ENCODE measurements at regions not wholly inside any gene's neighbourhood (a gene's known extent, or its start where the extent isn't known, plus 50 kb on each side); places are given as distances from the start of the nearest gene placed in this dataset.

- in situ Hi-C loops (cut with HindIII; ENCODE audit: low pct_ligation_motif_present, low pct_unique_long_range_greater_than_20kb, low sequenced_read_pairs), result no loop called here
- no peak for DNase-seq
Observed at GRCh38 chr2:21407851-21408250, 284.1 kb downstream of the TDRD15 start.

DNA sequence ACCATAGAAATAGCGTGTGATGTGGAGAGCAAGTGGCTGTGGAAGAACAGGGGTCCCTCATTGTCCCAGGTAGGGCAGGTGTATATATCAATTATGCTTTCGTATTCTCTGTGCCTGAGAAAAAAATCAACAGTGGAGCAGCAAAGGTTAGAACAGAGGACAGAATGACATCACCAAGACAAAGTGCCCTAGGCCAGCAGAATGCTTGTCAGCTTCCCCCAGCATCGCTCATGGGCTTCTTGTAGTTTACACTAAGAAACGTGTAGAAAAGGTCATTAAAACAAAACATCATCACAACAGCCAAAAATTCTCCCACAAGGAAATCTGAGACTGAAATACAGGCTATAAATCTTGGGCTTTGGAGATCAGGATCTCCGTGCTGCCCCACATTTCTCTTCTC is 288.0 kb downstream of the TDRD15 start:
- in situ Hi-C loops (cut with HindIII; ENCODE audit: low pct_ligation_motif_present, low pct_unique_long_range_greater_than_20kb, low sequenced_read_pairs), result no loop called here
- DNase-seq, result no peak

GRCh38 chr2:21412944-21413443 is 289.2 kb downstream of the TDRD15 start:
- in situ Hi-C loops (cut with HindIII; ENCODE audit: low pct_ligation_motif_present, low pct_unique_long_range_greater_than_20kb, low sequenced_read_pairs), result no loop called here
- DNase-seq, result no peak

- DNase-seq, result peak; percentile 23
- in situ Hi-C loops (cut with HindIII; ENCODE audit: low pct_ligation_motif_present, low pct_unique_long_range_greater_than_20kb, low sequenced_read_pairs), result no loop called here
Observed at GRCh38 chr2:21415234-21415633, 291.5 kb downstream of the TDRD15 start.

- DNase-seq, result no peak
- in situ Hi-C loops (cut with HindIII; ENCODE audit: low pct_ligation_motif_present, low pct_unique_long_range_greater_than_20kb, low sequenced_read_pairs), result no loop called here
Observed at GRCh38 chr2:21416226-21416625, 292.5 kb downstream of the TDRD15 start.

DNA sequence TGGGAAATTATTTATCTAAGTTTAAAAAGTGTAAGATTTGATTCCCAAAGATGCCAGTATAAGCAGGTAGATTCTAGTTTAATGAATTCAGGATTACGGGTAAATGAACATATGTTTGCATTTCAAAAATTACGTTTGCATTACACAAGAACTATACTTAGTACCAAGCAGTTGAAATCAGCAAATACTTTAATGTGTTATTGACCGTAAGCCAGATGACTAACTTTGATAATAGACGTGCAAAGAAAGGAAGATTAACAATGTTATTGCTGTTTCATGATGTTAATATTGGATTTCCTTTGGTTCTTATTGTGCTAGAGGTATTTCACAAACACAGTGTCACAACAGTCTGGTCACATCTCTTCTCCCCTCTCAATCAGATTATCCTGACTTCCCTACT is 294.7 kb downstream of the TDRD15 start:
- DNase-seq, result no peak
- in situ Hi-C loops (cut with HindIII; ENCODE audit: low pct_ligation_motif_present, low pct_unique_long_range_greater_than_20kb, low sequenced_read_pairs), result no loop called here

GRCh38 chr2:21420553-21421335 is 297.0 kb downstream of the TDRD15 start:
- in situ Hi-C loops (cut with HindIII; ENCODE audit: low pct_ligation_motif_present, low pct_unique_long_range_greater_than_20kb, low sequenced_read_pairs), result no loop called here
- DNase-seq, result no peak

DNA sequence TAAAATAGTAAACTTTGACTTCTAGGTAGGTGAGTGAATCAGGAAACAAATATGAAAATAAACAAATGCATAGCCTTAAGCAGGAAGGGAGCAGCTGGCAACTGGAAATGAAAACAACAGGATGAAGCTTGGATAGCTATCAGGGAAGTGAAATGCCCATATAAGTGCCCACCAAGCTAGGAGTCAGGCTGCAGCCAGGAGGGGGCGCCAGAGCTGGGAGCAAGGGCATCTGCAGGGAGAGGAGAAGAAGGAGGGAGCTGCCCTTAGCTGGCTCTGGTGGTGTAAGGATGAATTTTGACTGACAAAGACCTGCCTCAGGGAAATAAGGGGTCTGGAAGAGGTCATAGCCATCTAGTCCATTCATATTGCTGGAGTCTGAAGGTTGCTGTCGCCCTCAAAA is 298.3 kb downstream of the TDRD15 start:
- in situ Hi-C loops (cut with HindIII; ENCODE audit: low pct_ligation_motif_present, low pct_unique_long_range_greater_than_20kb, low sequenced_read_pairs), result no loop called here
- peak; percentile 63 for DNase-seq

GRCh38 chr2:21422724-21423522 is 299.2 kb downstream of the TDRD15 start:
- no peak for DNase-seq
- in situ Hi-C loops (cut with HindIII; ENCODE audit: low pct_ligation_motif_present, low pct_unique_long_range_greater_than_20kb, low sequenced_read_pairs), result no loop called here

DNA sequence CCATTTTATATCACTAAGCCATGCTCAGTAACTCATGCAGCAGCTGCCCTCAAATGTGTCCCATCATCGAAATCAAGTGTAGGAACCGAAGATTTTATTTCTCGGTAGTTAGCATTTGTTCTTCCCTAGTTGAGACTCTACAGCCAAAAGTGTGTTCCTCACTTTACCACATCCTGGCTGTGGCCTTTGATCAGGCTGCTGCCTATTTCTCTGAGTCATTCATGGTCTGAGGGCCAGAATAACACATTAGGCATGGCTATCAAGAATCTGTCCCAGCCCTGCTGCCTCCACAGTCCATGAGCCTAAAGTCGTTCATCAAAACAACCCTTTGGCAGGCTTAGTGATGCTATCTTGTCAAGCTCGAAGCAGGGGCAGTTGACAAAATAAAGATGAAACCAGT is 300.1 kb downstream of the TDRD15 start:
- DNase-seq, result no peak
- in situ Hi-C loops (cut with HindIII; ENCODE audit: low pct_ligation_motif_present, low pct_unique_long_range_greater_than_20kb, low sequenced_read_pairs), result no loop called here

GRCh38 chr2:21424375-21424774 is 300.6 kb downstream of the TDRD15 start:
- in situ Hi-C loops (cut with HindIII; ENCODE audit: low pct_ligation_motif_present, low pct_unique_long_range_greater_than_20kb, low sequenced_read_pairs), result no loop called here
- no peak for DNase-seq

DNA sequence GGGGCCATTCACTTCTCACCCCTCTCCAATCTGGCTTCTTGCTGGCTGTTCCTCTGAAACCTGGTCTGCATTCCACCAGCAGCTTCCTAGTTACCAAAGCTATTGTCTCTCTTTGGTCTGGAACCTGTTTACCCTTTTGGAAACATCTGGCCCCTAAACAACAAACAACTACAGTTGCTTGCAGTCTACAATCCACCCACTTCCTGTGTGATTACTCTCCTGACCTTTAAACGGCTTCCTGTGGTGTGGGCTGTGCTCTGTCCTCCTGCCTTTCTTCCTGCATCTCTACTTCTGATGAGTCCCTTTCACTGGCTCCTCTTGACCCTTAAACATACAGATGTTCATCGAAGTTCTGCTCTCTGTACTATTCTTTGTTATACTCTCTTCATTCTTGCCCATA is 303.8 kb downstream of the TDRD15 start:
- in situ Hi-C loops (cut with HindIII; ENCODE audit: low pct_ligation_motif_present, low pct_unique_long_range_greater_than_20kb, low sequenced_read_pairs), result no loop called here
- DNase-seq, result no peak

DNA sequence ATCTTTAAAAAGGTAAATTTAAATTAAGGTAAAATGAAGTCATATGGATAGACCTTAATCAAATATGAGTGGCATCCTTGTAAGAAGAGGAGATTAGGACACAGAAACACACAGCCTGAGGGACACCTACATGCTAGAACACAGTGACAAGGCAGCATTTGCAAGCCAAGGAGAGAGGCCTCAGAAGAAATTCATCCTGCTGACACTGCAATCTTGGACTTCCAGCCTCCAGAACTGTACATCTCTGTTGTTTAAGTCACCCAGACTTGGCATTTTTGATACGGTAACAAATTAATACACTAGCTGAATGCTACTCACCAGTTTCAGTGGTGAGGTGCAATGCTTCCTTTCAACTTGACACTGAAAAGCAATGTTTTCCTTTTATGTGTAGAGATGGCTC is 305.0 kb downstream of the TDRD15 start:
- in situ Hi-C loops (cut with HindIII; ENCODE audit: low pct_ligation_motif_present, low pct_unique_long_range_greater_than_20kb, low sequenced_read_pairs), result no loop called here
- no peak for DNase-seq

DNA sequence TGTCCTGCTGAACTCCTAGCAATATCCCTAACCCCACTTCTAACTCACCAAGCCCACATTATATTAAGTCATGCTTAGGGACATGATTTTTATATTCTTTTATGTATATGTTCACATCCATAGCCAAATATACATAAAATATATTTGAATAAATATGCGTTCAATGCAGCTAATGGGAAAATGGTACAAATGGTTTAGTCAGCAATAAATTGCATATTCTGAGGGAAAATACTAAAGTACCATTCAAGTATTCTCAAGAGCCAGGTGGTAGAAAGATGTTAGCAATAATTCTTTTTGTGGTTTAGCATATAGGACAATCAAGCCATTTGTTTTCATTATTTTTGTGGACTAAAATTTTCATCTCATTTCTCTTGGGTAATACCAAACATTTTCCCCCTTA is 306.0 kb downstream of the TDRD15 start:
- in situ Hi-C loops (cut with HindIII; ENCODE audit: low pct_ligation_motif_present, low pct_unique_long_range_greater_than_20kb, low sequenced_read_pairs), result no loop called here
- no peak for DNase-seq

DNA sequence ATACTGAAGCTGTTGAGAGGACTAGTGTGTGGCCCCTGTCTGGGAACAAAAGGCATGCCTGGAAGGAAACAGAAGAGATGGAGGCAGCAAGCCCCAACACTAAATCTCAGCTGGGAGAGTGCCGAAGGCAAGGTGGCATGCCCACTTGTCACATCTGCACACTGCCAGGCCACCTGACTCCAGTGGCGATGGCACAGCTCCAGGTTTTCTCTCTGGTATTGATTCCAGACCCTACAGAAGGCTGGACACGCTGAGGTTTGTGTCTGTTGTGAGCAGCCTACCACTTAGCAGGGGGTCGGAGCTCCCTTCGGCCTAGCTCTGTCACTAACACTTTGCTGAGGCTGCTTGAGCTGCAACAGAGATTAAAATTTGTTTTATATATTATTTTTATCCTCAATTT is 307.3 kb downstream of the TDRD15 start:
- DNase-seq, result no peak
- in situ Hi-C loops (cut with HindIII; ENCODE audit: low pct_ligation_motif_present, low pct_unique_long_range_greater_than_20kb, low sequenced_read_pairs), result no loop called here

GRCh38 chr2:21438949-21439348 is 315.2 kb downstream of the TDRD15 start:
- peak; percentile 70 for DNase-seq
- in situ Hi-C loops (cut with HindIII; ENCODE audit: low pct_ligation_motif_present, low pct_unique_long_range_greater_than_20kb, low sequenced_read_pairs), result no loop called here

DNA sequence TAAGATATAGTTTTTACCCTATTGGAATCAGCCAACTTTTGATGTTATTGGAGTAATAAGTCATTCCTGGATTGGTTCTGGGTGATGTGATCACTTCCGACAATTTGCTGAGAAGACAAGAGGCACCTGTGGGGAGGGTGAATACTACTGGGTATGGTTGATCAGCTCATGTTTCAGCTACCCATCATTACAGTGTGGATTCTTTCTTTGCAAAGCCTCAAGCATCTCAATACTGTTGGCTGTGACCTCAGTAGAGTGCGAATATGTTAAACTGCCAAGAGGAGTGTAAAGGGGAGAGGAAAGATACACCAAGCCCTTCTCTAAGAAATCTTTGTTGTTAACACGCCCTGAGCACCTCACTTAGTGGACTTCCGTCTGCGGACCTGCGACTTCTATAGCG is 317.7 kb downstream of the TDRD15 start:
- in situ Hi-C loops (cut with HindIII; ENCODE audit: low pct_ligation_motif_present, low pct_unique_long_range_greater_than_20kb, low sequenced_read_pairs), result no loop called here
- DNase-seq, result no peak

GRCh38 chr2:21443494-21444105 is 319.8 kb downstream of the TDRD15 start:
- in situ Hi-C loops (cut with HindIII; ENCODE audit: low pct_ligation_motif_present, low pct_unique_long_range_greater_than_20kb, low sequenced_read_pairs), result no loop called here
- DNase-seq, result no peak

DNA sequence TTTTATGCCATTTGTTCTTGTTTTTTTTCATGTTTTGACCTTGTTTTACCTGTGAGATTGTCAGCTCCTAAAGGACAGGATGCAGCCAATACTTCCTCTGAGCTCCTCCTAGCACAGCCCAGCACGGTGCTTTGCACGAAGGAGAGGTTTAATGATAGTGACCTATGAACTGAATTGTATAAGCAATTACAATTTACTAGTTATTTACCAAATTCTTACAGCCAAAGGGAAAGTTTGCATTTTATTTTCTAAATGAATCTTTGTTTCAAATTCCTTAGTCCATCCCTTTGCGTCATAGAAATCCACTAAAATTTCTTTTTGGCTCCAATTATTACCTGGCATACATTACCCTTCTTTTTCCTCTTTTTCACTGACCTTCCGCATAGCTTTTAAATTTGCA is 326.1 kb downstream of the TDRD15 start:
- no peak for DNase-seq
- in situ Hi-C loops (cut with HindIII; ENCODE audit: low pct_ligation_motif_present, low pct_unique_long_range_greater_than_20kb, low sequenced_read_pairs), result no loop called here

All from ACHN (cell line).